ENCODE measurements at regions not wholly inside any gene's neighbourhood (a gene's known extent, or its start where the extent isn't known, plus 50 kb on each side); places are given as distances from the start of the nearest gene placed in this dataset.

DNA sequence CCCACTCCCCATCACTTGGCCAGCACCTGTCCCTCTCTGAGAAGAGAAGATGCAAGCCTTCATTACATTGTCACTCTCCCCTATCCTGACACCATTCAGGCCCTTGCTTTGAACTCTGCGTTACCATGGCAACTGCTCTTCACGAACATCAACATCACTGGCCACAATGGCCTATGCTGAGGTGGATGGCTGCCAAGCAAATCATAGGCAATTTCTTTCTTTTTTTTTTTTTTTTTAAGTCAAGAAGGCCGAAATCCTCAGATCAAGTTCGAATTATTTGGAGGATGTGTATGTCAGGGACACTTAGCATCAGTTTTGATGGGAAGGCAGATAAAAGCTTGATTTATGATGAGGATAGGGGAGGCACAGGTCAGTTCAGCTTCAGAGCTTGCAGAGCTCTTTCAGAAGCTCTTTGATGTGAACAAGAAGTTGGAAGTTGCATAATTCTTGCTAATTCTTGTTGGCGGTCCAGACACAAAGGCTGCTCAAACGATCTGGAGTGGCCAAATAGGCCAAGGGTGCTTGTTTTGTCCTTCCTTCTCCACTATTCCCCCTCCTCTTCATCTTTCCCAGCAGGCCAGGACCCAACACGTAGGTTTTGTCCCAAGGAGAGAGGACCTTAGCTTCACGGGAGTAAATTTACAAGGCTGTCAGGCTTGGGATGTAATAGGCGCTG lies 179.9 kb upstream of the NPVF start:
- TF ChIP-seq, protein P1, sequence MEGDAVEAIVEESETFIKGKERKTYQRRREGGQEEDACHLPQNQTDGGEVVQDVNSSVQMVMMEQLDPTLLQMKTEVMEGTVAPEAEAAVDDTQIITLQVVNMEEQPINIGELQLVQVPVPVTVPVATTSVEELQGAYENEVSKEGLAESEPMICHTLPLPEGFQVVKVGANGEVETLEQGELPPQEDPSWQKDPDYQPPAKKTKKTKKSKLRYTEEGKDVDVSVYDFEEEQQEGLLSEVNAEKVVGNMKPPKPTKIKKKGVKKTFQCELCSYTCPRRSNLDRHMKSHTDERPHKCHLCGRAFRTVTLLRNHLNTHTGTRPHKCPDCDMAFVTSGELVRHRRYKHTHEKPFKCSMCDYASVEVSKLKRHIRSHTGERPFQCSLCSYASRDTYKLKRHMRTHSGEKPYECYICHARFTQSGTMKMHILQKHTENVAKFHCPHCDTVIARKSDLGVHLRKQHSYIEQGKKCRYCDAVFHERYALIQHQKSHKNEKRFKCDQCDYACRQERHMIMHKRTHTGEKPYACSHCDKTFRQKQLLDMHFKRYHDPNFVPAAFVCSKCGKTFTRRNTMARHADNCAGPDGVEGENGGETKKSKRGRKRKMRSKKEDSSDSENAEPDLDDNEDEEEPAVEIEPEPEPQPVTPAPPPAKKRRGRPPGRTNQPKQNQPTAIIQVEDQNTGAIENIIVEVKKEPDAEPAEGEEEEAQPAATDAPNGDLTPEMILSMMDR (IDR thresholded peaks at IDR 0.05; ENCODE audit: insufficient read depth, low read length, poor library complexity, severe bottlenecking), result no peak
- no peaks in the 10 kb centered on the region for H3K27me3 ChIP-seq (ENCODE audit: control insufficient read depth, insufficient read depth, low read length)
- no peak for DNase-seq (ENCODE audit: low read depth)
- no peaks in the 10 kb centered on the region for H3K36me3 ChIP-seq (ENCODE audit: control insufficient read depth, insufficient read depth, low read length)
- H3K4me3 ChIP-seq (ENCODE audit: low read depth, low read length), result no peak overlapping the region

DNA sequence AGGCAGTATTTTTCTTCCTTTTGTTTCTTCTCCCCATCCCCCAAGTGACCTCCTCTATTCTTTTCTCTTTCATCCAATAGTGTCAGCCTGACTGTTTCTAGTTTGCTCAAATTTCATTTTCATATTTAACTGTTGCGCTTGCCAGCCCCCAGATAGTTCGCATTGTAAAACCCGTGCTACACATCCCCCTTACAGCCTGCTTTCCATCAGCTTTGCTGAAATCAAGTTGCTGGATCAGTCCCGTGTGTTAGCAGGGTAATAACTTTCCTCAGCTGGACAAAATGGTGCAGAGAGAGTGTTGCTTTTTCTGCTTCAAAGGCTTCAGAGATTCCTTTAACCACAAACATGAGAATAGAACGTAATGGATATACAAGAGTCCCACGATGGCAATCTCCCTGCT lies 180.6 kb upstream of the NPVF start:
- no peak overlapping the region for H3K4me3 ChIP-seq (ENCODE audit: low read depth, low read length)
- TF ChIP-seq, protein P1 (IDR thresholded peaks at IDR 0.05; ENCODE audit: insufficient read depth, low read length, poor library complexity, severe bottlenecking), result no peak
- H3K36me3 ChIP-seq (ENCODE audit: control insufficient read depth, insufficient read depth, low read length), result no peaks in the 10 kb centered on the region
- no peaks in the 10 kb centered on the region for H3K27me3 ChIP-seq (ENCODE audit: control insufficient read depth, insufficient read depth, low read length)
- DNase-seq (ENCODE audit: low read depth), result no peak

DNA sequence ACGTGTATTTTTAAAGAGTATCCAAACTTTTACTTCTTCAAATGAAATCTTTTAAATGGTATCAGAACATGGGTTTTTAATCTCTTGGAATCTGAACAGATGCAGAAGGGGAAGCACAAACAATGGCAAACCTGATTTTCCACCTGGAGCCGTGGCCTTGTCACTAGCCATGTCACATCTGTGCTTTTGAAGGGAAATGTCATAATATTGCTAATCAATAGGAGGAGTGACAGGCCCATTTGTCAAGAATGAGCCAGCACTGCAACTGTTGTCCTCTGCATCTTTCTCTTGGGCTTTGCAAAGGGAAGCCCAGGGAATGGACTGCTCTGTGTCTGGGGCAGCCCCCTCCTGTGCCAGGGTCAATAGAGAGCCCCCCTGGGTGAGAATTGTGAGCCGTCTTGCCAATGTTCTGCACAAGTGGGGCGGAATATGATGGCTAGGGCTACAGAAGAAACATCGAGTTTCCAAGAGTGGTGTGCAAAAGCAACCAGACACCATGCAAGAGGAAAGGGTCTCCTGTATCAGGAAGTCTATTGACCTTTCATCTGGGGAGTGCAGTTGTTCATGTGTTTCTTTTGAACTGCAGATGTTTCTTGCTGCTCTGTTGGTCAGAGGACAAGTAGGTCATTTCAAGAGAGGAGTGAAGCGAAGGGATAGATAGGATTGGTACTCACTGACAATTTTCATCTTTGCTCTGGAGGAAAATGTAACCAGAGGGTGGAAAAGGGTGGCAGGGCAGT lies 181.8 kb upstream of the NPVF start:
- Histone ChIP-seq H3K36me3 (ENCODE audit: control insufficient read depth, insufficient read depth, low read length) (no peaks in the 10 kb centered on the region), H3K4me3 (ENCODE audit: low read depth, low read length) (no peak overlapping the region), H3K27me3 (ENCODE audit: control insufficient read depth, insufficient read depth, low read length) (no peaks in the 10 kb centered on the region)
- TF ChIP-seq, protein P1 (IDR thresholded peaks at IDR 0.05; ENCODE audit: insufficient read depth, low read length, poor library complexity, severe bottlenecking), result no peak
- DNase-seq (ENCODE audit: low read depth), result no peak

DNA sequence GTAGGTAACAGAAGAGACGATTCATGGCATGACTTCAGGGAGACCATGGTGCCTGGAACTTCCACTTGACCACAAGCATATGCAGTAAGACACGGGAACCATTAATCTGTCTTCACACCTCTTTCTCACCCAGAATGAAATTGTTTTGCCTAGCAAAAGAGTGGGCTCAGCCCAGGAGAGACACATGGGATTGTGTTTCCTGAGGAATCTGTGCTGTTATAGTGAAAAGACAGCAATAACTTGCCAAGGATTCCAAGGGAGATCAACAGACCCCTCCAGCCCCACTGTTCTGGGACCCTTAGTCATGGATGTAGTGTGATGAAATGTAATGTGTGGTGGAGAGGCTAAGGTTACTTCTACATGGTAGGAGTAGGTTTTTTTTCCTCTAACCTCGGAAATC lies 192.5 kb upstream of the NPVF start:
- no peak overlapping the region for H3K4me3 ChIP-seq (ENCODE audit: low read depth, low read length)
- TF ChIP-seq, protein P1 (IDR thresholded peaks at IDR 0.05; ENCODE audit: insufficient read depth, low read length, poor library complexity, severe bottlenecking), result no peak
- DNase-seq (ENCODE audit: low read depth), result no peak

DNA sequence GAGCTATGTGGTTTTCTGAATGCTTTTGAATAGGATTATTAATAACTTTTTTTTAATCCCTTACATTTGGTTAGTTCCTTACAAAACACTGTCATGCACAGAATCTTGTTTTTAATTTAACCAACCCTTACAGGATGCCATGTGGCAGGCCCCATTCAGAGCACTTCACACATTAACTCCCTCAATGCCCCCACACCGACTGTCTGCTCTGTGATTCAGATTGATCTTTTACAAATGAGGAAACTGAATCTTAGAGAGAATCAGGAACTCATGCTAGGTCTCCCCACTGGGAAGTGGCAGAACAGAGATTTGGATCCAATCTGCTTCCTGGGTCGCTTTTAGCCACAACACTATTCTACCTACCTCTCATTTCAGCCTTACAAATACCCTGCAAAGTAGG lies 195.8 kb upstream of the NPVF start:
- no peaks in the 10 kb centered on the region for H3K36me3 ChIP-seq (ENCODE audit: control insufficient read depth, insufficient read depth, low read length)
- H3K4me3 ChIP-seq (ENCODE audit: low read depth, low read length), result no peak overlapping the region
- TF ChIP-seq, protein P1 (IDR thresholded peaks at IDR 0.05; ENCODE audit: insufficient read depth, low read length, poor library complexity, severe bottlenecking), result no peak
- H3K27me3 ChIP-seq (ENCODE audit: control insufficient read depth, insufficient read depth, low read length), result no peaks in the 10 kb centered on the region
- no peak for DNase-seq (ENCODE audit: low read depth)

More for the DNA sequence above, 192.5 kb upstream of the NPVF start:
- Histone ChIP-seq H3K27me3 (ENCODE audit: control insufficient read depth, insufficient read depth, low read length) (no peaks in the 10 kb centered on the region), H3K36me3 (ENCODE audit: control insufficient read depth, insufficient read depth, low read length) (no peaks in the 10 kb centered on the region)
